Tibial nerve (tissue), 4 donors: ENCODE measurements at regions not wholly inside any gene's neighbourhood (a gene's known extent, or its start where the extent isn't known, plus 50 kb on each side); places are given as distances from the start of the nearest gene placed in this dataset.
A peak's percentile ranks its signal among the peaks of the same experiment; 100 is the strongest.

ENCODE experiments used
- DNase-seq, 2 donors: peaks; one replicate each; pipeline ENCODE4 v3.0.0-alpha.2; 2019; ENCODE audit warnings: low spot score in 2 of 2
- H3K27ac ChIP-seq, 4 donors: fragments of 200-600 bp; sonication (generic) in 3 of 4; one replicate each; pipeline ENCODE4 v1.5.1; 2017 to 2019; ENCODE audit warnings: mild to moderate bottlenecking in 1 of 4
- H3K27me3 ChIP-seq, 2 donors: fragments of 200-600 bp; sonication (generic) in 1 of 2; one replicate each; pipeline versions ENCODE4 v1.5.1 to v1.6.0; 2017 to 2019
- H3K36me3 ChIP-seq, 3 donors: fragments of 200-600 bp; sonication (generic); one replicate each; pipeline ENCODE4 v1.5.1; 2018 to 2019
- H3K4me1 ChIP-seq, 4 donors: fragments of 200-600 bp; sonication (generic) in 3 of 4; one replicate each; pipeline ENCODE4 v1.5.1; 2017 to 2019
- H3K4me3 ChIP-seq, 4 donors: fragments of 200-600 bp; sonication (generic) in 3 of 4; one replicate each; pipeline ENCODE4 v1.5.1; 2017 to 2019; ENCODE audit warnings: mild to moderate bottlenecking in 1 of 4, moderate library complexity in 1 of 4
- H3K9me3 ChIP-seq, 4 donors: fragments of 200-600 bp; sonication (generic) in 3 of 4; one replicate each; pipeline ENCODE4 v1.5.1; 2017 to 2019
- CTCF ChIP-seq, 5 experiments: fragments of 200-600 bp in 3 of 5; fragments of 450-650 bp in 2 of 5; sonication (generic) in 3 of 5; IDR thresholded peaks; one replicate each; pipeline ENCODE4 v1.5.1; 2016 to 2019; ENCODE audit warnings: antibody characterized with exemption in 5 of 5, mild to moderate bottlenecking in 3 of 5, moderate library complexity in 2 of 5
- EP300 ChIP-seq, 2 donors: sonication (generic); formaldehyde crosslinking; IDR thresholded peaks; one replicate each; pipeline ENCODE4 v1.6.1; 2017; ENCODE audit warnings: antibody characterized with exemption in 2 of 2, mild to moderate bottlenecking in 1 of 2
- POLR2A ChIP-seq, 2 donors: fragments of 450-650 bp; IDR thresholded peaks; one replicate each; pipeline ENCODE4 v1.6.1; 2017; ENCODE audit warnings: antibody characterized with exemption in 2 of 2, mild to moderate bottlenecking in 2 of 2, moderate library complexity in 2 of 2
- WGBS, 2 donors: methylation state at CpG; one replicate each; pipeline ENCODE4 v1.1.5; 2018; 5-methylcytosine and 5-hydroxymethylcytosine counted together

- no peak overlapping the region for H3K4me3 ChIP-seq
- H3K4me1 ChIP-seq: peaks cover 0 to 34% (median 4%) of the 10 kb centered on the region in 4 donors
- H3K27me3 ChIP-seq: no peaks in the 10 kb centered on the region
- no peaks in the 10 kb centered on the region for H3K36me3 ChIP-seq
- no peak for TF ChIP-seq POLR2A (IDR thresholded peaks at IDR 0.05)
- TF ChIP-seq CTCF (IDR thresholded peaks at IDR 0.05): no peak
- no peak for TF ChIP-seq EP300 (IDR thresholded peaks at IDR 0.05)
- no peaks in the 10 kb centered on the region for H3K9me3 ChIP-seq
- no peak for DNase-seq
- H3K27ac ChIP-seq: no peak overlapping the region
- WGBS, 2 donors: 57 to 65% methylated on average over 15 to 16 of the region's 16 CpGs
These were observed 738.9 kb upstream of the SALL3 start for GRCh38 chr18:78240627-78241252.

GRCh38 chr18:78241535-78242253, 737.9 kb upstream of the SALL3 start:
- DNase-seq: no peak
- WGBS, 2 donors: 17 to 18% methylated on average over 20 of the region's 20 CpGs
- Histone ChIP-seq H3K36me3 (no peaks in the 10 kb centered on the region), H3K4me1 (peaks cover 0 to 34% (median 4%) of the 10 kb centered on the region in 4 donors), H3K4me3 (peak overlapping the region in 3 of 4 donors; percentile 6 to 34 (median 13)), H3K27ac (peak overlapping the region in 3 of 4 donors; percentile 21 to 63 (median 52)), H3K27me3 (no peaks in the 10 kb centered on the region), H3K9me3 (no peaks in the 10 kb centered on the region)
- TF ChIP-seq EP300 (IDR thresholded peaks at IDR 0.05): no peak
- no peak for TF ChIP-seq CTCF (IDR thresholded peaks at IDR 0.05)
- TF ChIP-seq POLR2A (IDR thresholded peaks at IDR 0.05): no peak

- H3K4me3 ChIP-seq: peak overlapping the region in 1 of 4 donors; percentile 34
- H3K4me1 ChIP-seq: peaks cover 0 to 34% (median 4%) of the 10 kb centered on the region in 4 donors
- peak overlapping the region in 2 of 4 donors; percentile 52 to 63 for H3K27ac ChIP-seq
- H3K36me3 ChIP-seq: no peaks in the 10 kb centered on the region
- no peaks in the 10 kb centered on the region for H3K27me3 ChIP-seq
- H3K9me3 ChIP-seq: no peaks in the 10 kb centered on the region
- peak in 1 of 2 donors; percentile 84 for DNase-seq
- TF ChIP-seq EP300 (IDR thresholded peaks at IDR 0.05) (peak in 1 of 2 donors; percentile 50), CTCF (IDR thresholded peaks at IDR 0.05) (no peak), POLR2A (IDR thresholded peaks at IDR 0.05) (no peak)
- 5 to 6% methylated on average over 2 of the region's 2 CpGs for WGBS, 2 donors
These were observed 737.4 kb upstream of the SALL3 start for GRCh38 chr18:78242254-78242643.

GRCh38 chr18:78242806-78243205, 736.8 kb upstream of the SALL3 start:
- no peaks in the 10 kb centered on the region for H3K27me3 ChIP-seq
- peak in 1 of 2 donors; percentile 14 for DNase-seq
- peak overlapping the region in 2 of 4 donors; percentile 38 to 45 for H3K27ac ChIP-seq
- no peaks in the 10 kb centered on the region for H3K9me3 ChIP-seq
- no peak for TF ChIP-seq POLR2A (IDR thresholded peaks at IDR 0.05)
- TF ChIP-seq EP300 (IDR thresholded peaks at IDR 0.05): no peak
- TF ChIP-seq CTCF (IDR thresholded peaks at IDR 0.05): no peak
- H3K36me3 ChIP-seq: no peaks in the 10 kb centered on the region
- peaks cover 0 to 34% (median 4%) of the 10 kb centered on the region in 4 donors for H3K4me1 ChIP-seq
- 18 to 19% methylated on average over 12 of the region's 12 CpGs for WGBS, 2 donors
- no peak overlapping the region for H3K4me3 ChIP-seq

- no peaks in the 10 kb centered on the region for H3K27me3 ChIP-seq
- no peak overlapping the region for H3K4me3 ChIP-seq
- H3K36me3 ChIP-seq: no peaks in the 10 kb centered on the region
- peaks cover 0 to 34% (median 4%) of the 10 kb centered on the region in 4 donors for H3K4me1 ChIP-seq
- DNase-seq: no peak
- no peaks in the 10 kb centered on the region for H3K9me3 ChIP-seq
- 59 to 87% methylated on average over 4 of the region's 4 CpGs for WGBS, 2 donors
- TF ChIP-seq EP300 (IDR thresholded peaks at IDR 0.05): no peak
- no peak for TF ChIP-seq CTCF (IDR thresholded peaks at IDR 0.05)
- TF ChIP-seq POLR2A (IDR thresholded peaks at IDR 0.05): no peak
- H3K27ac ChIP-seq: no peak overlapping the region
These were observed 734.8 kb upstream of the SALL3 start for GRCh38 chr18:78244779-78245178.
